ENCODE measurements at regions not wholly inside any gene's neighbourhood (a gene's known extent, or its start where the extent isn't known, plus 50 kb on each side); places are given as distances from the start of the nearest gene placed in this dataset.
A peak's percentile ranks its signal among the peaks of the same experiment; 100 is the strongest.
"Not testable (repeated sequence)": the region's sequence is repeated elsewhere in the genome, so short reads cannot be mapped to it uniquely, and the experiment has no call there.

DNA sequence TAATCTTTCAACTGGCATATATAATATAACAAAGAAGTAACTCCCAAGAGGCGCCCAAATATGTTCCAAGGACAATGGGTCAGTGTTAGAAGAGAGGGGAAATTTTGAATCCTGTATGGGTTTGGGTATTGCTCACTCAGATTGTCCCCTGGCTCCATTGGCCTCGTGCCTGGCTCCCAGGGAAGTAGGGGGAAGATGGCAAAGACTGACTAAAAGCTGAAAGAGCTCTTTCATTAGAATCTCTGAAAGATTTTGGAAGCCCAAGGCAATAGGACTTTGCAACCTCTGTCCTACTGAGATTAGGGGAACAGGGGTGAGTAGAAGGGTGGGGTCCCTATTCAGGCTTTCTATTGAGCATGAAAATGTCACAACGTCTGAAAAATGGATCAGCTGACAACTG lies 1272.8 kb upstream of the ZEB2 start:
- DNase-seq = no peak

DNA sequence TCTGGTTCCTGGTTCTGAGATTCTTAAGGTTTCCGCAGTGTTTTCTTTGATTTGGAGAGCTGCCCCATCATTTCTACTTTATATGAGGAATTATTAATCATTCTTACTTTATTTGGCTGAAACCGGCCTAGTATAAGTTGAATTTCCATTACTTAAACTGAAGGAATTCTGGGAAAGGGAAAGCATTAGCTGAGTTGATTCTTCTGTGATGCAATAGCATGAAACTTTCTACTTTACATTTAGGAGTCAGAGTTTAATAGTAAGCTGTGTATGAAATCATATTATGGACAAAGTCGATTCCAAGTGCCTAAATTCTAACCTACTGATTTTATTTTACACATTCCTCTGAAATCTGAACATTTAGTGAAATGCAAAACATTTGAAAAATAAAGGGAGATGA lies 1269.7 kb upstream of the ZEB2 start:
- no peak for DNase-seq

DNA sequence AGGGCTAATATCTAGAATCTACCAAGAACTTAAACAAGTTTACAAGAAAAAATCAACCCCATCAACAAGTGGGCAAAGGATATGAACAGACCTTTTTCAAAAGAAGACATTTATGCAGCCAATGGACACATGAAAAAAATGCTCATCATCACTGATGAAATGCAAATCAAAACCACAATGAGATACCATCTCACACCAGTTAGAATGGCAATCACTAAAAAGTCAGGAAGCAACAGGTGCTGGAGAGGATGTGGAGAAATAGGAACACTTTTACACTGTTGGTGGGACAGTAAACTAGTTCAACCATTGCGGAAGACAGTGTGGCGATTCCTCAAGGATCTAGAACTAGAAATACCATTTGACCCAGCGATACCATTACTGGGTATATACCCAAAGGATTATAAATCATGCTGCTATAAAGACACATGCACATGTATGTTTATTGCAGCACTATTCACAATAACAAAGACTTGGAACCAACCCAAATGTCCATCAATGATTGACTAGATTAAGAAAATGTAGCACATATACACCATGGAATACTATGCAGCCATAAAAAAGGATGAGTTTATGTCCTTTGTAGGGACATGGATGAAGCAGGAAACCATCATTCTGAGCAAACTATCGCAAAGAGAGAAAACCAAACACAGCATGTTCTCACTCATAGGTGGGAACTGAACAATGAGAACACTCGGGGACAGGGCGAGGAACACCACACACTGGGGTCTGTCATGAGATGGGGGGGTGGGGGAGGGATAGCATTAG lies 1267.9 kb upstream of the ZEB2 start:
- not testable (repeated sequence) for DNase-seq

DNA sequence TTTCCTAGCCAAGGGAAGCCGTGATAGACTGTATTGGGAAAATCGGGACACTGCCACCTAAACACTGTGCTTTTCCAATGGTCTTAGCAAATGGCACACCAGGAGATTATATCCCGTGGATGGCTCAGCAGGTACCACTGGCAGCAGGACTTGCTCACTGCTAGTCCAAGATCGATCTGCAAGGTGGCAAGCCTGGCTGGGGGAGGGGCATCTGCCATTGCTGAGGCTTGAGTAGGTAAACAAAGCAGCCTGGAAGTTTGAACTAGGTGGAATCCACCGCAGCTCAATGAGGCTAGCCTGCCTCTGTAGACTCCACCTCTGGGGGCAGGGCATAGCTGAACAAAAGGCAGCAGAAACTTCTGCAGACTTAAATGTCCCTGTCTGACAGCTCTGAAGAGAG lies 1262.7 kb upstream of the ZEB2 start:
- not testable (repeated sequence) for DNase-seq

DNA sequence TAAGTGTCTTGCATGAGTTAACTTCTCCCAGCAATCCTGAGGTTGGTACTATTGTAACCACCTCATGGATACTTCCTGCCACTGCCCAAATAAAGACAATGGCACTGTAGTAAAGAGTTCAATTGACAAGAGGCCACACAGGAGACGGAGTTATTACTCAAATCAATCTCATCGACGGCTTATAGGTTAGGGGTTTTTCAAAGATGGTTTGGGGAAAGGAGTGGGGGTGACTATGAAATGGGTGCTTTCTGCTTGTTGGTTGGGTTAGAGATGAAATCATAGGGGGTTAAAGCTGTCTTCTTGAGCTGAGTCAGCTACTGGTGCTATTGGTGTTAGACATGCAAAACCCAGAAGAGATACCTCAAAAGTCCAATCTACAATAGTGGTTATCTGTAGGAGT lies 1258.0 kb upstream of the ZEB2 start:
- DNase-seq = no peak

DNA sequence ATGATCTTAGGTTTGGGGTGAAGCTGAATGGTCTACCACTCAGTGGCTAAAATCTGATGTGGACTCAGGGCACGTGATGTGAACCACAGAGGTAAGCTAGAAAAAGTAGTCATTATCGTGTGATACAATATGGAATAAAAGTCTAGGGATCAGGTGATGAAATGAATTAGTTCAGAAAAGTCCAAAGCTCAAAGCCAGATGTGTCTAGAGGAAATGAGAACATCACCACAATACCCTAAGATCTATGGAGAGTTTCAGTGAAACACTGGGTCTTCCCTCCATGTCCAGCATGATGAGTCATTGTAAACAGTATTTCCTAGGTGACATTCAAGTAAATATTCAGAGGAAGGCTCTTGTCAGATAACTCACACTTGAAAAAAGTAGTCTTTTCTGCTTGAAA lies 1257.4 kb upstream of the ZEB2 start:
- peak; percentile 17 for DNase-seq

DNA sequence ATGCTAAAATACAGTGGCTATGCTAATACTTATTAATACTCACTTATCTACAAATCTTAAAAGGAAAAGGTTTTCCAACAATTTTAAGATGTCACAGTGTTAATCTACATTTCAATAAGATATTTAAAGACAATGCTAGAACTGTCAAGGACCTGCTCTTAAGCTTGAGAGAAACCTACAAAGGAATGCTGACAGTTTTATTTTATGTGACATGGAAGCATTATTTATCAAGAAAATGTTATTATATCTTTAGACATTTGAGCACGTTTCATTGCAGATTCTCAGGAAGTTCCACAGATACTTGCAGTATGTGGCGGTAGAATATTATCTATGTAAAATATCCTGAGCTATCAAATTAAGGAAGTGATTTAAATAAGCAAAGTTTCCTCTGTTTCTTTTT lies 1255.7 kb upstream of the ZEB2 start:
- no peak for DNase-seq

DNA sequence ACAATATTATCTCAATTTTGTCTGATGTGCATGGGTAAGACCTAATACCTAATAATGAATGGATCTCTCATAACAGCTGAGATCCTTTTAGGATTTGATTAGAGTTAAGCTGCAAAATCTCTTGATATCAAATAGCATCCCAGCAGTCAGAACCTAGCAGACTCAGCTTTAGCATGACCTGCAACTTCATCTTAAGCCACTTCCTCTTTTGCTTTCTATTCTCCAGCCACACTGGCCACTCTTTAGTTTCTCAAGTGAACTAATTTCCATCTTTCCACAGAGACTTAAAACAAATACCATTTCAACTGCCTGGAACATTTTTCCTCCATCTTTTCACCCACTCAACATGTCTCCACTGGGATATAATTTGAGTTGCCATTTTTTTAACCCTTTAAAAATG lies 1251.6 kb upstream of the ZEB2 start:
- DNase-seq = peak; percentile 70

DNA sequence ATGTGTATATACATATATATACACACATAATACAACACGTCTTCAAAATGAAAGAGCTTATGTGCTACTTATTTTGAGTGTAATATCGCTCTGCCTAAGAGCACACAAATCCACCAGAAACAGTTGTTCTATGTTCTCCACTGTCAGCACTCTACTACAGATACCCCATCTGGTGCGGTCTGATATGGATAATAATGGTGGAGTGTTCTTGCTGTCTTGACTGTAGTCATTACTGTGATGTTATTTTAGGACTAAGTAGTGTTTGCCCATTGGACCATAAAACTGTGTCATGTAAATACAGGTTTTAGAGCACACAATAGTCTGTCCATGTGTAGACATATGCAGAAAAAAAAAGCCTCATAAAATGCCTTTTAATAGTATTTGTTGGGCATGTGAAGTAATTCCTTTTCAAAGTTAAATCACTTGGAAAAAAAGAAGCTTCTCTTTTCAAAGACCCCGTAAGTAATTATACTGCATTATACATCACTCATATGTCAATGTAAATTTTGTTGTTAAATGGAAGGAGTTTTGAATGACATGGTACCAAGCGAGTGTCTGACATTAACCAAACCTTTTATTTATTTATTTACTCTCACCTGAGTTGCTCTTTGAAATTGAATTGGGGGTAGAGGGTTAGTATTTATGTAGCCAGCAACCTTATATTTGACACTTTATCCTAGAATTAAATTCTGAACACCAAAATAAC lies 1249.2 kb upstream of the ZEB2 start:
- DNase-seq = no peak

DNA sequence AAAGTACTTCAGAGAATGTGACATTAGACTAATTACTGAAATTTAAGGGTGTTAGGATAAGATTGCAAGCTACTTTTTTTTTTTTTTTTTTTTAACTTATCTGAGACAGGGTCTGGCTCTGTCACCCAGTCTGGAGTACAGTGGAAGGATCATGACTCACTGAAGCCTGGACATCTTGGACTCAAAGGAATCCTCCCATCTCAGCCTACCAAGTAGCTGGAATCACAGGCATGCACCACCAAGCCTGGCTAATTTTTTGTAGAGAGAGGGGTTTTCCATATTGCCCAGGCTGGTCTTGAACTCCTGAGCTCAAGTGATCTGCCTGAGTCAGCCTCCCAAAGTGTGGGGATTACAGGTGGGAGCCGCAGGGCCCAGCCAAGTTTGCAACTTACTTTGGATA lies 1246.0 kb upstream of the ZEB2 start:
- DNase-seq = no peak

DNA sequence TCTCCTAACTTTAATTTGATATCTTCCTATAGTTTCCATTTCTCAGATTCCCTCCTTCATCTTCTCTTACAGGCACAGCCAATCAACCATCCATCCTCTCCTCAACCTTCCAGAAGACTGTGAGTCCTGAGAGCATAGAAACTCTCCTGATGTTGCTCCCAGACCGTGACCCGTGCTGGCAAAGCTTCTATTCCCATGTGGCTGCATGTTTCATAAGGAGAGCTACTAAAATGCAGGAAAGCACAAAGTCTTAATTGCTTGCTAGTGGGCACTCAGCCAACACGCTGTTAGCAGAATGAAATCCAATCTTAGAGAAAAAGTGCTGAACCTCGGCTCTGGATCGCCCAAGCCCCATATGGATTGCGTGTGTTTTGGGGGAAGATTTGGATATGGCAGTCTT lies 1244.7 kb upstream of the ZEB2 start:
- no peak for DNase-seq

DNA sequence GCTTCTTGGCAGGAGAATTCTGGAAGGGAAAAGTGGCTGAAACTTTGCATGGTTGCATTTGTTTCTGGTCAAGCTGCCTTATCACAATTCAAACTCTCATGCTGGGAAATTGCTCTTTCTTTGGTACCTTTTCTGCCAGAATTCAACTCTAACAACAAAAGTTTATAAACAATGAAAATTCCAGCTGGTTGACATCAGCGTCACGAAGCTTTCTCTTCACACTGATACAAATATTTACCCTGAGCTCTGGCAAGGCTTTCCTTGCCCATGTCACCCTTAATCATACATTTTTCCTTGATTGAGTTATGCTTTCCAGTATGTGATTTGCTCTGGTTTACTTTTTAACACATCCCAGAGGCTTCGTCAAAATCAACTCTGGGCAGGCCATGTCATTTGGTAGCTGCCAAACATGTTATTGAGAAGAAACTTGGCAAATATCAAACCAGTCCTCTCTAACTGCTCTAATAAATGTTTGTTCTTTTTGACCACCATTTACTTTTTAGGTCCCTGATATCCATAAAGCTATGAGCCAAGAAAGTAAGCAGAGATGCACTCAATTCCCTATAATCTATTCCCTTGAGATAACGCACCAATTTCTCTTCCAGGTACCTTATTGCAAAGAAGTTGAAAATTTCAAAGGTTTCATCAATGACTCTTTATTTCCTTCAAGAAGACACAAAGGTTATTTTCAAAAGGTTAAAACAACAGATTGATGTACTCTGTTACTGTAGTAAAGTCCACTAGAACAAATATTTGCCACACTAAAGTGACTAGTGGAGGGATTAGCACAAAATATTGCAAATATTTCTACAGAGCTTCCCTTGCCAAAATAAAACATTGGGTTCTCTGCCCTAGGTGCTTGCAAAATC lies 1241.1 kb upstream of the ZEB2 start:
- DNase-seq = no peak

DNA sequence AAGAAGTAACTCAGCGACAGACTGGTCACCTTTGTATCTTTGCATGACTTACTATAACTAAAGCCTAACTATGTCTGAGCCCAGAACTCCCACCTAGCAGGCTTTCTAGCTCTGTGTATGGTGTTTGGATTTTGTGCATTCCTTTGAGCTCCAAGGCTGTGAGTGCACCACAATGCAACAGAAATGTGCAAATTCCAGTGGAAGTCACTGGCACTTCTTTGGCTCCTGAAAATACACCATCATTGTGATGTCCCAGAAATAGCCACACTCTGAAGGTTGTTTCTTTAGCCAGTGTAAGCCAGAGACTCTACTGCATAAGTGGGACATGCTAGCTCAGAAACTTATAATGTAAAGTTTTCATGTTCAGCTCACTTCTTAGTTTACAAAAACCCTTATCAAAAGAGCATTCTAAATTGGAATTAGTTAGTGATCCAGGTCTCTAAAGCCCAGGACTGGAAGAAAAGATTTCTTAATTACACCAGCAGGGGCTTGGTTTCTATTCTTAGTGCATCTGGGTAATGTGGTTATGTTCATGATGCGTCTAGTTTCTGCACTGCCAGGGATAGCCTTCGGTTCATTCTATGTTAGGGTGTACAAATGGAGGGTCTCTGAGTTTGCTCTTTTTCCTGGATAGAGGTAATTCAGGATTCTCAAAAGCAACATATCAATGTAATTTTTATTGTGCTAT lies 1239.5 kb upstream of the ZEB2 start:
- DNase-seq = no peak

DNA sequence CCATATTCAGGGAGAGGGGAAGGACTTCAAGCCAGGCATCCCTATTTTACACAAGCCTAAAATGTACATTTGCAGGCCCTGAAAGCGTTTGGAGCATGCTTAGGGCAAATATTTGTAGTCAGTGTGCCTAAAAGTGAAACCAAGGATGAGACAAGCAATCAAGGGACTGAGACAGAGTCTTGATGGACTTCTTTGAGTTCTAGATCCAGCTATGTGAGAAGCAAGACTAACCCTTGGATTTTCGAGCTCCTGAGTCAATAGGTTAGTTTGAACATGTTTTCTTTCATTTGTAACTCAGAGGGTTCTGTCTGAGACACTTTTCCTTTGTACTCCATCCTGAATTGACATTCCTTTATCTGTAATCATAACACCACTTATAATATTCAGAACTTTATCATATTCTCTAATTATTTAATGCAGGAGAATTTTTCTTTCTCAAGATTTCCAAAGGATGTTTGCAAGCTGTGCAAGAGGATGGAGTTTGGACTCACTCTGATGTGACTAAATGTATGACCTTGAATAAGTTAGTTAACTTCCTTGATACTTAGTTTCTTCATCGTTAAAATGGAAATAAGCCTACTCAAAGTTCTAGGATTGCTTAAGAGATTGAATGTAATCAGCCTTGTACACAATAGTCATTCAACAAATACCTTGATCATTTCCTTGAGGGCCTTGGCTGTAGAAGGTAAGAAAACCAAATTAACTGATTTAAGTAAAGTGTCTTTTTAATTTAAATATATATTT lies 1237.8 kb upstream of the ZEB2 start:
- DNase-seq = peak; percentile 43

DNA sequence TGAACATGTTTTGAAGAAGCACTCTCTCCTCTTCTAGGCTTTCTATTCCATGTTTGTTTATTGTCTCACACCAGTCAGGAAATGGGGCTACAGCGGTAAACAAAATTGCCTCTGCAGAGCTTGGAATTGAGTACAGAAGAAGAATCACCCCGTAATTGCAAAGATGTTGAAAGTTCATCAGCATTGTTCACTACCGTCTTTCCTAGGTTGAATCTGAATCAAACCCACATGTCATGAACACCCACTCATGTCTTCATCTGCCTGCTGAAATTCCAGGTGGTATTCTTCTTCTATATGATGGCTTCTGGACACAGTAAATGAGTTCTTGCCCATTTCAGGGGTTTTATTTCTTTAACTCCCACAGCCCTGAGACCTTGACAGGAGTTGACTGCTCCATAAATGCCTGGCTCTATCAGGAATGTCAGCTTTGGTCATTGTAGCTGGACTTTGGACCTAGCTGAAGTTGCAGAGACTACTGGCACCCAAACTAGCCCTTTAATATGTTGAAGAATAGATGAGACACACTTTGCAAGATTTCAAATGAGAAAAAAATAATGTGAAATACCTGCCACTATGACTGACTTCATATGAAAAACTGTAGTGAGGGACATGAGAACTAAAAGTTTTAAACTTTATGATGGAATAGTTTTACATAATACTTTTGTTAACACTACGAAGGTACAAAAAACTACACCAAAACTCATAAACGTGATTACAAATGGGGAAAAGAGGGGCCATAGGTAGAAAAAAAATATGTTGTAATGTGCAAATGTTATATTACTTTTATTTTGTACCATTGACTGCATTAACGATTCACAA lies 1235.3 kb upstream of the ZEB2 start:
- DNase-seq = no peak

DNA sequence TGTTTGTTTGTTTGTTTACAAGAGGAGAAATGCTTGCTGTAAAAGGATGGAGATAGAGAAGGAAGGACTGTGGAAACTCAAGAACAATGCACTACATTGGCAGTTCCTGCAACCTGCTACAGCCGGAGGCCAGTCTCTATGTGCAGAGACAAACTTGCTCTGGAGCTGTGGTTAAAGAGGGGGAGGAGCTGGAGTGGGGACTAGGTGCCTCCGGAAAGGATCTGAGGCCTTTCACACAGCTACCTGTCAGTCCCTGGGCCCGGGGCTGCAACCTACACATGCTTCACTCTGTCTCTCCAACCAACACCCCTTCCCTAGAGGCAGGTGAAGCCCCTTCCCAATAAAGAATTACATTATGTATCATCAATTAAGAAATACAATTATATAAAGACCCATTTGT lies 1234.0 kb upstream of the ZEB2 start:
- no peak for DNase-seq

DNA sequence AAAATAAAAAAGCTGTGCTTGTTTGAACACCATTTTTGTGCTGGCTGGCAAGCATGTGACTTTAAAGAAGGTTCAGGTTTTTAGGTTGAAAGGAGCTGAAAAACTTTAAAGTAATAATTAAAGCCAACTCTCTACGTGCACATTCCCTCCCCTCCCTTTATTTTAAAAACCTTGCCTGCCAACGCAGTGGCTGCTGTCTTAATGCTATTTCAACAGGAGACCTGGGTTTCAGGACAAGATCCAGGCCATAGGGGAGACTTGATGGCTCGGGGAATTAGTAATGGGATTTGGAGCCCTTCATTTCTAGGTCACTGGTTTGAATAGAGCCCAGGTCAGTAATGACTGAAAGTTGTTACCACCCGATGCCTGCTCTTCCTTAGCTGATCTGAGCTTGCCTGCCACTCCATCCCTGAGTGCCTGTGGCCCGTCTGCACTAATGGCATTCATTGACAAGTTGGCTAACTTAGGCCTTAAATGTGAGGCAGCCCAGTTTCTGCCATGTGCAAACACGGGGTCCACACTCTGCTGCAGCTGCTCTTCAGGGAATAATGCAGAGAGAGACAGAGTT lies 1233.2 kb upstream of the ZEB2 start:
- DNase-seq = no peak

DNA sequence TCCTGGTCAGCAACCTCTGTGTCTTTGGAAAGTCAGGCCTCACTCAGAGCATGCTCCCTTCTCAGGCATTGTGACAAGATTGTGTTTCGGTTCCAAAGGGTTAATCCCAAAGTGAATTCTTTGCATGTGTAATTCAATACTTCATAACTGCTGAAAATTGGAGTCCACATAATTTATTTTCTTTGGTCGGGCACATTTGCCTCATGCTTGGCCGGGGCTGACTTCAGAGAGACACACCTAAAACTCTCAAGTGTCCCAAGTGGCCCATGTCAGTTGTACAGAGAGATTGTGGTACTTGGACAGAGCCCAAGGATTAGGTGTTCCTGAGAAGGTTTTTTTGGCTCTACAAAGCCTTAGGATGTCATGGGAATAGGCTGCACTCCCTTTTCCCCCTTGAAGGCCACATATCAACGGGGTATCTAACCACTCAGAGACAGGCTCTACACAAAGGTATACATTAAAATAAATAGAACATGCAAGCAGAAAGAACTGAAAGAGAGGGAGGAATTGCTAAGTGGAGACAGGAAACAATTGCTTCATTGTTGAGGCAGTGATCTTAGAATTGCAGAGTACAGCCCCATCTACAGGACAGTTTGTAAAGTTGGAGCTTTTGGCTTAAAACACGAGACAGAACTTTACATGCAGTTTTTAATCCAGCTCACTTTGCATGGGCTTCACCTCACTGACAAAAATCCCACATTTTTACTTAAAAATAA lies 1232.3 kb upstream of the ZEB2 start:
- DNase-seq = peak; percentile 82

DNA sequence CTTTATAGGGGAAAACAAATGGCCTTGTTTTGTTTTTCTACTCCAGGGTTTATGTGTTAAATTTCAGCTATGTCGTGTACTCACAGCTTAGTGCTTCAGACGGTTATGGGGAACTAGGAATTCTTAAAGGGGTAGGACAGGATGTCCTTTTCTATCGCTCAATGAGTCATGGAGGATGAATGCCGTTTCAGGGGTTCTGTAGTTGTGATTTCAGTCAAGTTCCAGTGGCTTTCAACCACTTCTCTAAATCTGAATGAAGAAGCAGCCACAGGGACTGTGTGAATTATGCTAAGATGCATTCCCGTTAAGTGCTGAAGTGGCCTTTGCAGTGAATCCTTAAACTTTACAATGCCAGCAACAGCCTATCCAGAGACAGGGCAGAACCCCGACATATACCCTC lies 1231.7 kb upstream of the ZEB2 start:
- DNase-seq = peak; percentile 95

DNA sequence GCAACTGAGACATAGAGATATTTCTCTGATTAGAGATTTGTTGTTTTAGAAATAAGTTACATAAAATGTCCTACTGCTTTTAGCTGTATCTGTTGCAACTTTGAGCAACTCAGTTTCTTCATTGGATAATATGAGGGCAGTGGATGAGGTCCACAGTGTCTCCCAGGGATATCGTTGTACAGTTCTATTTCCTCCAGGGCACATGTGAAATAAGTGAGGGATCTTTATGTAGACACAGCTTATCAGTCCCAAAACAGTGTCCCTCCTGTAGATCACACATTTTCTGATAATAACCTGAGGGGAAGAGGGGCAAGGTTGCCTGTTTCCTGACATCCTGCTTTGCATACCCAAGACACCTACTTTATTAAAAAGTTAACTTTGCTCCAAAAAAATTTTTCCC lies 1231.2 kb upstream of the ZEB2 start:
- peak; percentile 29 for DNase-seq
